Activated B cell treated with CpG ODN at 0.5 μM for 24 hours (primary cell): ENCODE measurements at regions not wholly inside any gene's neighbourhood (a gene's known extent, or its start where the extent isn't known, plus 50 kb on each side); places are given as distances from the start of the nearest gene placed in this dataset.

Experiments
- ATAC-seq: fragments of 200-7000 bp; cut with Tn5 transposase; one replicate; pipeline ENCODE4 v1.10.0; 2021; ENCODE audit warnings: low read depth, mild to moderate bottlenecking, moderate library complexity
- CTCF ChIA-PET: fragments of 350-600 bp; sonication (Branson Sonifier 250); formaldehyde crosslinking; loops from one replicate; lab custom pipeline; 2021; ENCODE audit warnings: antibody characterized with exemption; lab: Charles Lee
- POLR2A ChIA-PET: fragments of 350-600 bp; sonication (Branson Sonifier 250); formaldehyde crosslinking; loops from one replicate; lab custom pipeline; 2021; ENCODE audit warnings: antibody characterized with exemption; lab: Charles Lee
- DNase-seq: peaks from one replicate; pipeline ENCODE4 v3.0.0; 2022
- H3K27ac Mint-ChIP-seq: one replicate; pipeline ENCODE4 v1.8.0; 2020; ENCODE audit warnings: mixed read lengths
- H3K27me3 Mint-ChIP-seq: one replicate; pipeline ENCODE4 v1.8.0; 2021; ENCODE audit warnings: mixed read lengths
- H3K36me3 Mint-ChIP-seq: one replicate; pipeline ENCODE4 v1.8.0; 2021; ENCODE audit warnings: low read depth, mixed read lengths
- H3K4me1 Mint-ChIP-seq: one replicate; pipeline ENCODE4 v1.8.0; 2021; ENCODE audit warnings: mixed read lengths
- H3K4me3 Mint-ChIP-seq: one replicate; pipeline ENCODE4 v1.8.0; 2020; ENCODE audit warnings: mild to moderate bottlenecking, mixed read lengths
- H3K9me3 Mint-ChIP-seq: one replicate; pipeline ENCODE4 v1.8.0; 2020; ENCODE audit warnings: mixed read lengths
- CTCF ChIP-seq: fragments of 200-600 bp; IDR thresholded peaks from one replicate; pipeline ENCODE4 v1.8.0; 2022; ENCODE audit warnings: antibody characterized with exemption, mild to moderate bottlenecking
- intact Hi-C: fragments of 100-400 bp; cut with micrococcal nuclease; formaldehyde crosslinking; loops from one replicate; pipeline ENCODE4 v1.15.1; 2024

GRCh38 chr2:58633613-58634365, 392.7 kb upstream of the FANCL start:
- ChIA-PET POLR2A (no interaction called here), CTCF (no interaction called here)
- DNase-seq (no peak), ATAC-seq (no peak)
- Mint-ChIP-seq H3K4me3 (no peak overlapping the region), H3K36me3 (no peaks in the 10 kb centered on the region), H3K9me3 (no peaks in the 10 kb centered on the region), H3K27ac (no peak overlapping the region), H3K27me3 (peaks cover 2% of the 10 kb centered on the region), H3K4me1 (no peaks in the 10 kb centered on the region)
- no peak for TF ChIP-seq CTCF
- intact Hi-C loops = no loop called here

GRCh38 chr2:58631986-58632385, 390.9 kb upstream of the FANCL start:
- no peak overlapping the region for H3K4me3 Mint-ChIP-seq
- CTCF ChIA-PET = no interaction called here
- no peaks in the 10 kb centered on the region for H3K4me1 Mint-ChIP-seq
- no peak for TF ChIP-seq CTCF
- H3K27me3 Mint-ChIP-seq = peaks cover 2% of the 10 kb centered on the region
- intact Hi-C loops = no loop called here
- DNase-seq (no peak), ATAC-seq (no peak)
- no peaks in the 10 kb centered on the region for H3K36me3 Mint-ChIP-seq
- POLR2A ChIA-PET = no interaction called here
- H3K27ac Mint-ChIP-seq = no peak overlapping the region
- H3K9me3 Mint-ChIP-seq = no peaks in the 10 kb centered on the region

- Mint-ChIP-seq H3K27me3 (peaks cover 2% of the 10 kb centered on the region), H3K9me3 (no peaks in the 10 kb centered on the region), H3K36me3 (no peaks in the 10 kb centered on the region), H3K4me3 (no peak overlapping the region), H3K27ac (no peak overlapping the region), H3K4me1 (no peaks in the 10 kb centered on the region)
- intact Hi-C loops = no loop called here
- ATAC-seq (no peak), DNase-seq (no peak)
- TF ChIP-seq CTCF = no peak
- CTCF ChIA-PET = no interaction called here
- POLR2A ChIA-PET = no interaction called here
Measured at GRCh38 chr2:58629545-58630119, 388.5 kb upstream of the FANCL start.

DNA sequence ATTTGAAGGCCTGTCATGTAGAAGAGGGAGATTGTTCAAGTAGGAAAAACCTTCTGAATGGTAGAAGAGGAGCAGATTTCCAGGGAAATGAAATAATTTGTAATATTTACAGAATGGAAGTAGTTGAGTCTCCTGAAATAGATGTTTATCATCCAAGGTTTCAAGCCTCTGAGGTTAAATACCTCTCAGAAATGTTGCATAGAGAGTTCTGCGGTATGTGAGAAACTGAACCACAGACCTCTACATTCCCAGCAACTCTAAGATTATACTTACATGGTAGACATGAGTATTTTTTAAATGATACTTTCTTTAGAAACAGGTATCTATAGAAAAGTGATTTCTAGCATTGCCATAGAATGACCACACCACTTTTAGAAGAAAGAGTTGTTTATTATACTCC, 379.8 kb upstream of the FANCL start:
- ChIA-PET CTCF (no interaction called here), POLR2A (no interaction called here)
- Mint-ChIP-seq H3K27me3 (peaks cover 2% of the 10 kb centered on the region), H3K9me3 (no peaks in the 10 kb centered on the region), H3K4me3 (no peak overlapping the region), H3K36me3 (no peaks in the 10 kb centered on the region), H3K27ac (no peak overlapping the region), H3K4me1 (no peaks in the 10 kb centered on the region)
- ATAC-seq (no peak), DNase-seq (no peak)
- intact Hi-C loops = no loop called here
- TF ChIP-seq CTCF = no peak

GRCh38 chr2:58620093-58620492, 379.0 kb upstream of the FANCL start:
- CTCF ChIA-PET = no interaction called here
- H3K9me3 Mint-ChIP-seq = no peaks in the 10 kb centered on the region
- H3K27ac Mint-ChIP-seq = no peak overlapping the region
- H3K4me1 Mint-ChIP-seq = no peaks in the 10 kb centered on the region
- no peak for DNase-seq
- H3K36me3 Mint-ChIP-seq = no peaks in the 10 kb centered on the region
- peaks cover 9% of the 10 kb centered on the region for H3K27me3 Mint-ChIP-seq
- ATAC-seq = no peak
- POLR2A ChIA-PET = no interaction called here
- TF ChIP-seq CTCF = no peak
- intact Hi-C loops = no loop called here
- H3K4me3 Mint-ChIP-seq = no peak overlapping the region
